ENCODE measurements at regions not wholly inside any gene's neighbourhood (a gene's known extent, or its start where the extent isn't known, plus 50 kb on each side); places are given as distances from the start of the nearest gene placed in this dataset.
A peak's percentile ranks its signal among the peaks of the same experiment; 100 is the strongest.

DNA sequence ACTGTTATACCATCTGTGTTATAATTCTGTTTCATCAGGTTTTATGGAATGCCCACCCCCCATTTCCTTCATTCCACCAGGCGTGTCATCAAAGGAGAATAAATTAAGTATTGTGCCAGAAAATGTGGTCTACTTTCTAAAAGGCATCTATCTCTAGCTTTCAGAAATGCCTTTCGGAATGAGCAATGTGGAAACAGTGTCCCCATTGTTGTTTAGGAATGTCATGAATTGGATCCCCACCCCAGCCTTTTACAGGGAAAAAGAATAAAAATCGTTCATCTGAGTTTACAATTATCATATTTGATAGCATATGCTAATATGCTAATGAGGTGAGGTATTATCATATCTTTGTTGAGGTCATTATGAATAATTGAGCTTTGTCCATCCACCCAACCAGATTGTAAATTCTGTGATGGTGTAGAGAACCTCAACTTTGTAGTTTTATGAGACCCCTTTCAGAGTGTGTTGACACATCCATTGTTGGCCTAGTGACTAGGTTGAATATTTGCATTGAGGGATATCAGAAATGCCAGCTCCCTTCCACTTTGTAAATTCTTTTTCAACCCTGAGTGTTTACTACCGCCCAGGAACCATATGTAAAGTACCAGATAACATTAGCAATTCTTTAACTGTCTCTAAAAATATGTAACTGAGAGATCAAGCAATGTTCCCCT, 56.2 kb upstream of the CCDC160 start:
- H3K4me2 ChIP-seq, result no peak overlapping the region
- 30% methylated on average over 4 of the region's 4 CpGs for WGBS (ENCODE audit: missing lambda C conversion rate)

DNA sequence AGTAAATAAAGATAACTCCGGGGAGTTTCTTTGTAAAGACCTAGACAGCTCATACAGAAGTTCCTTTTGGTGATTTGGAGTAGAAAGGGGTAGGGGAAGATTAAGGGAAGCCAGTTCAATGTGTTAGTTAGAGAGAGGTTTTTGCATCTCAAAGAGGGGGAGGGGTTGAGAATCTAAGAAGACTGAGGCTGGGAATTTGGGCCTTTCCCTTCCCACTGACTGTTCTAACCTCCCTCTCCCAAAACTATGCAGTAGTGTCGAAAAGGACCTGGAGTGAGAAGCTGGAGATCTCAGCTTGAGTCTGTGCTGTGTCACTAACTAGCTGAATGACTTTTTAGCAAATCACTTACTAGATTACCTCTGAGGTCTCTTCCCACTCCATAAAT, 55.7 kb upstream of the CCDC160 start:
- no peaks in the 10 kb centered on the region for H3K4me1 ChIP-seq
- no peak overlapping the region for H3K27ac ChIP-seq
- H3K9me3 ChIP-seq, result no peaks in the 10 kb centered on the region
- WGBS (ENCODE audit: missing lambda C conversion rate), result 0% methylated on average over 2 of the region's 2 CpGs
- DNase-seq (ENCODE audit: low read depth in 1 of 2, low spot score in 1 of 2), result no peak
- TF ChIP-seq MAZ (IDR thresholded peaks at IDR 0.05; ENCODE audit: borderline replicate concordance, low read depth, low read length), result no peak
- no peak for TF ChIP-seq CHD4 (IDR thresholded peaks at IDR 0.05; ENCODE audit: borderline replicate concordance)
- TF ChIP-seq CBX2 (IDR thresholded peaks at IDR 0.05; ENCODE audit: borderline replicate concordance, low read depth), result no peak
- TF ChIP-seq ZC3H11A (IDR thresholded peaks at IDR 0.05), result no peak
- TF ChIP-seq MAFK (IDR thresholded peaks at IDR 0.05; ENCODE audit: partially characterized antibody), result no peak
- TF ChIP-seq RCOR1 (IDR thresholded peaks at IDR 0.05; ENCODE audit: low read depth, low read length), result no peak
- TF ChIP-seq CBX8 (IDR thresholded peaks at IDR 0.05), result no peak
- FAIRE-seq, result no peak
- ChIA-PET POLR2A (no interaction called here), CTCF (interaction anchor here (0.9 kb wide), 1 partner anchor 25 kb away, joined by 3 read pairs; no protein-coding TSS in a partner anchor)
- ATAC-seq, result no peak
- no peak overlapping the region for H3K4me3 ChIP-seq
- H3K4me2 ChIP-seq, result no peak overlapping the region

More for the DNA sequence above, 56.2 kb upstream of the CCDC160 start:
- FAIRE-seq, result peak; percentile 49
- no peak for ATAC-seq
- DNase-seq (ENCODE audit: low read depth in 1 of 2, low spot score in 1 of 2), result no peak
- POLR2A ChIA-PET, result no interaction called here
- H3K27ac ChIP-seq, result no peak overlapping the region
- H3K4me1 ChIP-seq, result no peaks in the 10 kb centered on the region
- H3K4me3 ChIP-seq, result no peak overlapping the region
- CTCF ChIA-PET, result interaction anchor here (0.9 to 1.0 kb wide), 2 partner anchors 10 to 25 kb away, joined by 3 read pairs; no protein-coding TSS in a partner anchor
- no peaks in the 10 kb centered on the region for H3K9me3 ChIP-seq
- TF ChIP-seq CHD4 (IDR thresholded peaks at IDR 0.05; ENCODE audit: borderline replicate concordance) (no peak), GATA3 (IDR thresholded peaks at IDR 0.05; ENCODE audit: borderline replicate concordance) (no peak), CTCF (IDR thresholded peaks at IDR 0.05) (no peak), EHMT2 (IDR thresholded peaks at IDR 0.05; ENCODE audit: low read depth) (no peak), FOXS1 (CRISPR knock-in tag; IDR thresholded peaks at IDR 0.05) (no peak), ESRRA (IDR thresholded peaks at IDR 0.05; ENCODE audit: borderline replicate concordance, low read length) (no peak)

DNA sequence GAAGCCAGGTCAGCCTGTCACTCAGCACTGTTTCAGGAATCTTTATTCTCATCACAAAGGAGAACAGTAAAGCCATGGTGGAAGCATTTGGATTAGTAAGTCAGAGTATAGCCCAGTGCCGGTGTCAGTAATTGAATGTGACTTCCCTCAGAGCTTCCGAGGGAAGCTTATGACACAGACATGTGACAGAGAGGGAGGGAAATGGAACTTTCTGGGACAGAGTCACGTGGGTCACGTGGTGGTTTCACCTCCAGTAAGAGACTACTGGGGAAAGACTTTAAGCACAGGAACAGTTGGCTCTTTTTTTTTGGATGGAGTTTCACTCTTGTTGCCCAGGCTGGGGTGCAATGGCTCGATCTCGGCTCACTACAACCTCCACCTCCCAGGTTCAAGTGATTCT, 53.3 kb upstream of the CCDC160 start:
- POLR2A ChIA-PET, result no interaction called here

GRCh38 chrX:134184936-134185335, 52.0 kb upstream of the CCDC160 start:
- ATAC-seq (no peak), FAIRE-seq (peak; percentile 54), DNase-seq (ENCODE audit: low read depth in 1 of 2, low spot score in 1 of 2) (no peak)
- CTCF ChIA-PET, result no interaction called here
- Histone ChIP-seq H3K9me3 (no peaks in the 10 kb centered on the region), H3K27ac (no peak overlapping the region), H3K4me3 (no peak overlapping the region), H3K4me1 (no peaks in the 10 kb centered on the region), H3K4me2 (no peak overlapping the region)
- no peak for TF ChIP-seq CBX8 (IDR thresholded peaks at IDR 0.05)
- no peak for TF ChIP-seq FOSL2 (IDR thresholded peaks at IDR 0.05)
- no peak for TF ChIP-seq FOSL2 (CRISPR knock-in tag; IDR thresholded peaks at IDR 0.05)
- no peak for TF ChIP-seq GATA3 (IDR thresholded peaks at IDR 0.05; ENCODE audit: borderline replicate concordance)
- TF ChIP-seq RNF2 (IDR thresholded peaks at IDR 0.05; ENCODE audit: borderline replicate concordance, low read depth), result no peak
- TF ChIP-seq POLR2AphosphoS2 (conservative IDR thresholded peaks at IDR 0.05; ENCODE audit: low read length), result no peak
- TF ChIP-seq RCOR1 (IDR thresholded peaks at IDR 0.05; ENCODE audit: low read depth, low read length), result no peak
- TF ChIP-seq CBX2 (IDR thresholded peaks at IDR 0.05; ENCODE audit: borderline replicate concordance, low read depth), result no peak
- no peak for TF ChIP-seq HES2 (IDR thresholded peaks at IDR 0.05)
- no peak for TF ChIP-seq TFCP2L1 (CRISPR knock-in tag; IDR thresholded peaks at IDR 0.05)
- 0% methylated on average over 1 of the region's 1 CpG for WGBS (ENCODE audit: missing lambda C conversion rate)
- POLR2A ChIA-PET, result no interaction called here

More for the DNA sequence above, 53.3 kb upstream of the CCDC160 start:
- FAIRE-seq, result no peak
- WGBS (ENCODE audit: missing lambda C conversion rate), result 33% methylated on average over 6 of the region's 6 CpGs
- ATAC-seq, result no peak
- TF ChIP-seq USF2 (IDR thresholded peaks at IDR 0.05) (peak; percentile 61; the same call in 1 of the 2 replicates), CBX2 (IDR thresholded peaks at IDR 0.05; ENCODE audit: borderline replicate concordance, low read depth) (no peak)
- Histone ChIP-seq H3K9me3 (no peaks in the 10 kb centered on the region), H3K27ac (no peak overlapping the region), H3K4me1 (no peaks in the 10 kb centered on the region), H3K4me2 (no peak overlapping the region), H3K4me3 (no peak overlapping the region)
- DNase-seq (ENCODE audit: low read depth in 1 of 2, low spot score in 1 of 2), result no peak
- CTCF ChIA-PET, result no interaction called here

All from A549 (cell line).